ENCODE measurements at regions not wholly inside any gene's neighbourhood (a gene's known extent, or its start where the extent isn't known, plus 50 kb on each side); places are given as distances from the start of the nearest gene placed in this dataset.

- no peak for TF ChIP-seq CTCF (IDR thresholded peaks at IDR 0.05; ENCODE audit: low read depth, low read length)
- no peak for TF ChIP-seq POLR2A (IDR thresholded peaks at IDR 0.05; ENCODE audit: extremely low read depth, insufficient read length)
- TF ChIP-seq MAX (IDR thresholded peaks at IDR 0.05; ENCODE audit: low read depth, low read length): no peak
Observed at GRCh38 chr11:109914038-109914437, 179.2 kb upstream of the ZC3H12C start.
